22Rv1 (cell line): ENCODE measurements at regions not wholly inside any gene's neighbourhood (a gene's known extent, or its start where the extent isn't known, plus 50 kb on each side); places are given as distances from the start of the nearest gene placed in this dataset.

Experiments
- ZFX ChIP-seq: fragments of 450-650 bp; IDR thresholded peaks from 2 replicates; pipeline ENCODE4 v1.6.1; 2017; ENCODE audit warnings: antibody characterized with exemption, borderline replicate concordance
- TF ChIP-seq, protein P1 (sequence below): fragments of 450-650 bp; IDR thresholded peaks from 2 replicates; pipeline ENCODE4 v1.5.1; 2017; ENCODE audit warnings: mild to moderate bottlenecking

DNA sequence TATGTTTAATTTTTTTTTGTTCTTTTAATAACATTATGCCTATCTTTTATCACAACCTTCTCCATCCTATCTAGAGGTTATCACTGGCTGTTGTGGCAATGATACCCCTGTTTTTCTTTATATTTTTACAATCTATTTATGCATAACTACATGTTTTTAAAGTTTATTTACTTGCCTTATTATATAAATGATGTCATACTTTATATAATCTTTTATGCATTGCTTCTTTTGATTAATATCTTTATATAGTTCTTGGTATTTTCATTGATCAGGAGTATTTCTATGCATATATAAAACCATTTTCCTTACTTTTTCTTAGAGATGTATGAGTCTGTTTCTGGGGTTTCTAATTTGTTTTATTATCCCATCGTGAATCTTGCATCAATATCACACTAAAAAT is 719.8 kb upstream of the RAG2 start:
- TF ChIP-seq, protein P1, sequence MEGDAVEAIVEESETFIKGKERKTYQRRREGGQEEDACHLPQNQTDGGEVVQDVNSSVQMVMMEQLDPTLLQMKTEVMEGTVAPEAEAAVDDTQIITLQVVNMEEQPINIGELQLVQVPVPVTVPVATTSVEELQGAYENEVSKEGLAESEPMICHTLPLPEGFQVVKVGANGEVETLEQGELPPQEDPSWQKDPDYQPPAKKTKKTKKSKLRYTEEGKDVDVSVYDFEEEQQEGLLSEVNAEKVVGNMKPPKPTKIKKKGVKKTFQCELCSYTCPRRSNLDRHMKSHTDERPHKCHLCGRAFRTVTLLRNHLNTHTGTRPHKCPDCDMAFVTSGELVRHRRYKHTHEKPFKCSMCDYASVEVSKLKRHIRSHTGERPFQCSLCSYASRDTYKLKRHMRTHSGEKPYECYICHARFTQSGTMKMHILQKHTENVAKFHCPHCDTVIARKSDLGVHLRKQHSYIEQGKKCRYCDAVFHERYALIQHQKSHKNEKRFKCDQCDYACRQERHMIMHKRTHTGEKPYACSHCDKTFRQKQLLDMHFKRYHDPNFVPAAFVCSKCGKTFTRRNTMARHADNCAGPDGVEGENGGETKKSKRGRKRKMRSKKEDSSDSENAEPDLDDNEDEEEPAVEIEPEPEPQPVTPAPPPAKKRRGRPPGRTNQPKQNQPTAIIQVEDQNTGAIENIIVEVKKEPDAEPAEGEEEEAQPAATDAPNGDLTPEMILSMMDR: no peak
- TF ChIP-seq ZFX: no peak
